ENCODE measurements at regions not wholly inside any gene's neighbourhood (a gene's known extent, or its start where the extent isn't known, plus 50 kb on each side); places are given as distances from the start of the nearest gene placed in this dataset.
"Not testable (repeated sequence)": the region's sequence is repeated elsewhere in the genome, so short reads cannot be mapped to it uniquely, and the experiment has no call there.

DNA sequence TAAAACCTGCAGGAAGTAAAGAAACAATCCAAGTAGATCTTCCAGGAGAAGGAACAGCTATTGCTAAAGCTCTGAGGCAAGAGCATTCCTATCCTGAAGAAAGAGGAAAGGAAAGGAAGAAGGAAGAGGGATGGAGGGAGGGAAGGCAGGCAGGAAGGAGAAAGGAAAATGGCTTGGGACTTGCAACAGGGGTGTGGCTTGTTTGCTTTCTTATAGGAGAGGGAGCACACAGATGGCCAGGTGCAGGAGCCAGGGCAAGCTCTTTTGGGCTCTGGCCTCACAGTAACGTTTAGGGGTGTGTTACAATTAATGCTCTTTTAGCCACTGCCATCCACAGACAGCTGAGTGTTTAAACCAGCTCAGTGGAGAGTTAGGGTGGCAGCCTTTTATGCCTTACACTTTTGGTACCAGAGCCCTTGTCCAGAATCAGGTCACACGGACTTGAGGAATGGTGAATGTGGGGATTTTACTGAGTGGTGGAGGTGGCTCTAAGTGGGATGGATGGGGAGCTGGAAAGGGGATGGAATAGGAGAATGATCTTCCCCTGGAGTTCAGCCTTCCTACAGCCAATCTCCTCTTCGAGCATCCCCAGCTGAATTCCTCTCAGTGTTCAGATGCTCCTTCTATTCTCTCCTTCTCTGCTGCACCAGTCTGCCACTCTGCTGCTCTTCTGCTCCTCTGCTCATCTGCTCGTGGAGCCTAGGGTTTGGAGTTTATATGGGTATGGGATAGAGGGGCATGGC, 108.7 kb upstream of the SLC39A10 start:
- H3K4me3 ChIP-seq (ENCODE audit: low read depth, low read length): no peak overlapping the region
- H3K4me1 ChIP-seq (ENCODE audit: control insufficient read depth in 1 of 2, insufficient read depth in 2 of 2, low read length in 2 of 2): no peaks in the 10 kb centered on the region
- H4K12ac ChIP-seq (ENCODE audit: low read depth, low read length): no peak overlapping the region
- H2BK120ac ChIP-seq (ENCODE audit: insufficient read depth, low read length, poor library complexity): no peak overlapping the region
- H2BK12ac ChIP-seq (ENCODE audit: low read length): no peak overlapping the region
- no peak overlapping the region for H2AK5ac ChIP-seq (ENCODE audit: low read length)
- H3K18ac ChIP-seq (ENCODE audit: low read length): no peak overlapping the region
- H3K23ac ChIP-seq (ENCODE audit: low read length): no peak overlapping the region
- H3K14ac ChIP-seq (ENCODE audit: low read length): no peak overlapping the region
- no peak overlapping the region for H3K9ac ChIP-seq (ENCODE audit: low read length)
- no peaks in the 10 kb centered on the region for H3K79me2 ChIP-seq (ENCODE audit: control insufficient read depth, insufficient read depth, low read length, poor library complexity)
- no peak overlapping the region for H3K27ac ChIP-seq (ENCODE audit: low read depth, low read length)
- H3K36me3 ChIP-seq (ENCODE audit: control insufficient read depth in 1 of 2, insufficient read depth in 2 of 2, low read length in 2 of 2): no peaks in the 10 kb centered on the region
- H2BK5ac ChIP-seq (ENCODE audit: low read depth, low read length, poor library complexity): no peak overlapping the region
- no peak overlapping the region for H2AFZ ChIP-seq (ENCODE audit: insufficient read depth, low read length, poor library complexity)
- no peak overlapping the region for H3K4ac ChIP-seq (ENCODE audit: low read depth, low read length)
- H4K91ac ChIP-seq (ENCODE audit: low read depth, low read length): no peak overlapping the region
- H3K79me1 ChIP-seq (ENCODE audit: low read length): no peaks in the 10 kb centered on the region
- WGBS (ENCODE audit: extremely low coverage, insufficient coverage, insufficient read length): no CpG with 5 or more reads among the region's 4 CpGs
- no peak for DNase-seq
- H3K27me3 ChIP-seq (ENCODE audit: insufficient read depth, low read length): no peaks in the 10 kb centered on the region
- H3K4me2 ChIP-seq (ENCODE audit: low read length): no peak overlapping the region
- H4K8ac ChIP-seq (ENCODE audit: low read depth, low read length): no peak overlapping the region
- H3K9me3 ChIP-seq (ENCODE audit: insufficient read depth, low read depth, low read length): no peaks in the 10 kb centered on the region

DNA sequence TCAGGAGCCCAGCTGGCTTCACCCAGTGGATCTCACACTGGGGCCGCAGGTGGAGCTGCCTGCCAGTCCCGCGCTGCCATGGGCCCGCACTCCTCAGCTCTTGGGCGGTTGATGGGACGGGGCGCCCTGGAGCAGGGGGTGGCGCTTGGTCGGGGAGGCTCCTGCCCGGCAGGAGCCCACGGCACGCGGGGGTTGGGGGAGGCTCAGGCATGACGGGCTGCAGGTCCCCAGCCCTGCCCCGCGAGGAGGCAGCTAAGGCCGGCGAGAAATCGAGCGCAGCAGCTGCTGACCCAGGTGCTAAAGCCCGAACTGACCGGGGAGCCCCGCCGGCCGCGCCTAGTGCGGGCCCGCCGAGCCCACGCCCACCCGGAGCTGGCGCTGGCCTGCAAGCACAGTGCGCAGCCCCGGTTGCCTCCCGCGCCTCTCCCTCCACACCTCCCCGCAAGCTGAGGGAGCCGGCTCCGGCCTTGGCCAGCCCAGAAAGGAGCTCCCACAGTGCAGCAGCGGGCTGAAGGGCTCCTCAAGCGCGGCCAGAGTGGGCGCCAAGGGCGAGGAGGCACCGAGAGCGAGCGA, 109.7 kb upstream of the SLC39A10 start:
- H3K27ac ChIP-seq (ENCODE audit: low read depth, low read length); H3K27me3 ChIP-seq (ENCODE audit: insufficient read depth, low read length); H3K9ac ChIP-seq (ENCODE audit: low read length); H2BK12ac ChIP-seq (ENCODE audit: low read length); H3K23ac ChIP-seq (ENCODE audit: low read length); H4K12ac ChIP-seq (ENCODE audit: low read depth, low read length); H3K9me3 ChIP-seq (ENCODE audit: insufficient read depth, low read depth, low read length); H2AK5ac ChIP-seq (ENCODE audit: low read length); DNase-seq; H4K91ac ChIP-seq (ENCODE audit: low read depth, low read length); H3K36me3 ChIP-seq (ENCODE audit: control insufficient read depth in 1 of 2, insufficient read depth in 2 of 2, low read length in 2 of 2); H3K18ac ChIP-seq (ENCODE audit: low read length); H3K4me2 ChIP-seq (ENCODE audit: low read length); H2AFZ ChIP-seq (ENCODE audit: insufficient read depth, low read length, poor library complexity); H3K4ac ChIP-seq (ENCODE audit: low read depth, low read length); H3K14ac ChIP-seq (ENCODE audit: low read length); H3K79me1 ChIP-seq (ENCODE audit: low read length); H4K8ac ChIP-seq (ENCODE audit: low read depth, low read length); H3K4me1 ChIP-seq (ENCODE audit: control insufficient read depth in 1 of 2, insufficient read depth in 2 of 2, low read length in 2 of 2); H2BK120ac ChIP-seq (ENCODE audit: insufficient read depth, low read length, poor library complexity); H3K4me3 ChIP-seq (ENCODE audit: low read depth, low read length); H2BK5ac ChIP-seq (ENCODE audit: low read depth, low read length, poor library complexity); H3K79me2 ChIP-seq (ENCODE audit: control insufficient read depth, insufficient read depth, low read length, poor library complexity): not testable (repeated sequence)
- WGBS (ENCODE audit: extremely low coverage, insufficient coverage, insufficient read length): no CpG with 5 or more reads among the region's 47 CpGs

DNA sequence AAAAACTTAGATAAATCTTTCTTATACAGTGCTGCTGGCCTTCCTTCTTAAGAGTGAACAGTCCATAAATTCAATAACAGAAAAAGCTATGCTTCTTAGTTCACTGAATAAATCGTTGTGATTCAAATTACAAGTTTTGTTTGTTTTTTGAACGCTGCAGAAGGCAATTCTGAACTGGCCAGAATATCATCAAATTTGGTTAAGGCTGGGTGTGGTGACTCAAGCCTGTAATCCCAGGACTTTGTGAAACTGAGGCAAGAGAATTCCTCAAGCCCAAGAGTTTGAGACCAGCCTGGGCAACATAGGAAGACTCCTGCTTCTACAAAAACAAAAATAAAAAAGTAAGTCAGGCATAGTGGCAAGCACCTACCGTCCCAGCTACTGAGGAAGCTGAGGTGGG, 111.2 kb upstream of the SLC39A10 start:
- no peak overlapping the region for H2AFZ ChIP-seq (ENCODE audit: insufficient read depth, low read length, poor library complexity)
- no peaks in the 10 kb centered on the region for H3K36me3 ChIP-seq (ENCODE audit: control insufficient read depth in 1 of 2, insufficient read depth in 2 of 2, low read length in 2 of 2)
- WGBS (ENCODE audit: extremely low coverage, insufficient coverage, insufficient read length): no CpG with 5 or more reads among the region's 3 CpGs
- no peak overlapping the region for H3K4ac ChIP-seq (ENCODE audit: low read depth, low read length)
- no peaks in the 10 kb centered on the region for H3K79me1 ChIP-seq (ENCODE audit: low read length)
- H3K9ac ChIP-seq (ENCODE audit: low read length): no peak overlapping the region
- H2AK5ac ChIP-seq (ENCODE audit: low read length): no peak overlapping the region
- H3K14ac ChIP-seq (ENCODE audit: low read length): no peak overlapping the region
- no peak overlapping the region for H2BK12ac ChIP-seq (ENCODE audit: low read length)
- no peaks in the 10 kb centered on the region for H3K9me3 ChIP-seq (ENCODE audit: insufficient read depth, low read depth, low read length)
- no peak overlapping the region for H4K8ac ChIP-seq (ENCODE audit: low read depth, low read length)
- DNase-seq: no peak
- H3K79me2 ChIP-seq (ENCODE audit: control insufficient read depth, insufficient read depth, low read length, poor library complexity): no peaks in the 10 kb centered on the region
- H3K4me3 ChIP-seq (ENCODE audit: low read depth, low read length): no peak overlapping the region
- H4K91ac ChIP-seq (ENCODE audit: low read depth, low read length): no peak overlapping the region
- H3K18ac ChIP-seq (ENCODE audit: low read length): no peak overlapping the region
- no peak overlapping the region for H3K4me2 ChIP-seq (ENCODE audit: low read length)
- H2BK5ac ChIP-seq (ENCODE audit: low read depth, low read length, poor library complexity): no peak overlapping the region
- no peak overlapping the region for H4K12ac ChIP-seq (ENCODE audit: low read depth, low read length)
- H3K4me1 ChIP-seq (ENCODE audit: control insufficient read depth in 1 of 2, insufficient read depth in 2 of 2, low read length in 2 of 2): no peaks in the 10 kb centered on the region
- no peaks in the 10 kb centered on the region for H3K27me3 ChIP-seq (ENCODE audit: insufficient read depth, low read length)
- no peak overlapping the region for H2BK120ac ChIP-seq (ENCODE audit: insufficient read depth, low read length, poor library complexity)
- H3K27ac ChIP-seq (ENCODE audit: low read depth, low read length): no peak overlapping the region
- H3K23ac ChIP-seq (ENCODE audit: low read length): no peak overlapping the region

DNA sequence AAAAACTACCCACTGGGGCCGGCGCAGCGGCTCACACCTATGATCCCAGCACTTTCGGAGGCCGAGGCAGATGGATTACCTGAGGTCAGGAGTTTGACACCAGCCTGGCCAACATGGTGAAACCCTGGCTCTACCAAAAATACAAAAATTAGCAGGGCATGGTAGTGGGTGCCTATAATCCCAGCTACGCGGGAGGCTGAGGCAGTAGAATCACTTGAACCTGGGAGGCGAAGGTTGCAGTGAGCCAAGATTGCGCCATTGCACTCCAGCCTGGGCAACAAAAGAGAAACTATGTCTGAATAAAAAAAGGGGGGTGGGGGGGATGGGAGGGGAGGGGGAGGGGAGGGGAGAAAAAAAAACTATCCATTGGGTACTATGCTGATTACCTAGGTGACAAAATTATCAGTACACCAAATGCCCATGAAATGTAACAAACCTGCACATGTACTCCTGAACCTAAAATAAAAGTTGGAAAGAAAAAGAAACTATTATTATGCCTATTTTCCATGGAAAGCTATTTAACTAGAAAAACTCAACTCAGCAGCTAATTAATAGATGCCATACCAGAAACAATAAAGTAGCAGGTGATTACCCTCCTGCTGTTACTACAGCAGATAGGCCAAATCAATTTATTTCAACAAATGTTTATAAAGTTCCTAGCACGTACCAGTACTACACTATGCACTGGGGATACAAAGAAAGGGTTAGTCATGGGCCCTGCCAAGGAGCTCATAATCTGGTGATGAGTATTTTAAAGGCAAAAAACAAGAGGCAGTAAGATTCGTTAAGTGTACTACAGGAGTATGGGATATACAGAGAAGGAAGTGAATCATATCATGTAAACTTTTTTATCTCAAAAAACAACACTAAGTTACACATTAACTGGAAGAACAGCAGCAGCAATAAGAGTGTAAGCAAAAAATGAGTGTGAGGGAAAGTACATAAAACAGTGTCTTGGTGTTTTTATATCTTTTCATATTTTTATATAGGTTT, 112.8 kb upstream of the SLC39A10 start:
- Histone ChIP-seq H3K9me3 (ENCODE audit: insufficient read depth, low read depth, low read length) (no peaks in the 10 kb centered on the region), H2BK12ac (ENCODE audit: low read length) (no peak overlapping the region), H3K27me3 (ENCODE audit: insufficient read depth, low read length) (no peaks in the 10 kb centered on the region), H3K4me3 (ENCODE audit: low read depth, low read length) (no peak overlapping the region), H3K79me2 (ENCODE audit: control insufficient read depth, insufficient read depth, low read length, poor library complexity) (no peaks in the 10 kb centered on the region), H2BK120ac (ENCODE audit: insufficient read depth, low read length, poor library complexity) (no peak overlapping the region), H3K18ac (ENCODE audit: low read length) (no peak overlapping the region), H2BK5ac (ENCODE audit: low read depth, low read length, poor library complexity) (no peak overlapping the region), H3K4me2 (ENCODE audit: low read length) (no peak overlapping the region), H4K8ac (ENCODE audit: low read depth, low read length) (no peak overlapping the region), H4K91ac (ENCODE audit: low read depth, low read length) (no peak overlapping the region), H2AFZ (ENCODE audit: insufficient read depth, low read length, poor library complexity) (no peak overlapping the region), H3K36me3 (ENCODE audit: control insufficient read depth in 1 of 2, insufficient read depth in 2 of 2, low read length in 2 of 2) (no peaks in the 10 kb centered on the region), H4K12ac (ENCODE audit: low read depth, low read length) (no peak overlapping the region), H3K4ac (ENCODE audit: low read depth, low read length) (no peak overlapping the region), H3K14ac (ENCODE audit: low read length) (no peak overlapping the region), H3K79me1 (ENCODE audit: low read length) (no peaks in the 10 kb centered on the region), H3K4me1 (ENCODE audit: control insufficient read depth in 1 of 2, insufficient read depth in 2 of 2, low read length in 2 of 2) (no peaks in the 10 kb centered on the region), H2AK5ac (ENCODE audit: low read length) (no peak overlapping the region), H3K9ac (ENCODE audit: low read length) (no peak overlapping the region), H3K27ac (ENCODE audit: low read depth, low read length) (no peak overlapping the region), H3K23ac (ENCODE audit: low read length) (no peak overlapping the region)
- DNase-seq: no peak
- WGBS (ENCODE audit: extremely low coverage, insufficient coverage, insufficient read length): no CpG with 5 or more reads among the region's 11 CpGs

Data from trophoblast cell (in vitro differentiated cells and primary cell).